ENCODE measurements at regions not wholly inside any gene's neighbourhood (a gene's known extent, or its start where the extent isn't known, plus 50 kb on each side); places are given as distances from the start of the nearest gene placed in this dataset.

GRCh38 chr1:218048828-218049420, 236.2 kb upstream of the RRP15 start:
- Mint-ChIP-seq H3K27ac (no peak overlapping the region), H3K27me3 (no peaks in the 10 kb centered on the region), H3K9me3 (ENCODE audit: low read depth) (no peaks in the 10 kb centered on the region), H3K36me3 (no peaks in the 10 kb centered on the region), H3K4me1 (no peaks in the 10 kb centered on the region), H3K4me3 (no peak overlapping the region)
- ATAC-seq (no peak), DNase-seq (no peak)
- CTCF ChIA-PET, result no interaction called here

GRCh38 chr1:218049641-218050040, 235.5 kb upstream of the RRP15 start:
- Mint-ChIP-seq H3K4me1 (no peaks in the 10 kb centered on the region), H3K9me3 (ENCODE audit: low read depth) (no peaks in the 10 kb centered on the region), H3K4me3 (no peak overlapping the region), H3K27ac (no peak overlapping the region), H3K36me3 (no peaks in the 10 kb centered on the region), H3K27me3 (no peaks in the 10 kb centered on the region)
- ATAC-seq, result no peak
- CTCF ChIA-PET, result interaction anchor here (0.9 kb wide), 1 partner anchor 12 kb away, joined by 3 read pairs; no protein-coding TSS in a partner anchor
- DNase-seq, result no peak

- DNase-seq (no peak), ATAC-seq (no peak)
- H3K36me3 Mint-ChIP-seq, result no peaks in the 10 kb centered on the region
- H3K27ac Mint-ChIP-seq, result no peak overlapping the region
- CTCF ChIA-PET, result no interaction called here
- H3K9me3 Mint-ChIP-seq (ENCODE audit: low read depth), result no peaks in the 10 kb centered on the region
- H3K4me3 Mint-ChIP-seq, result no peak overlapping the region
- no peaks in the 10 kb centered on the region for H3K4me1 Mint-ChIP-seq
- no peaks in the 10 kb centered on the region for H3K27me3 Mint-ChIP-seq
These were observed 226.4 kb upstream of the RRP15 start for GRCh38 chr1:218058730-218059129.

- Mint-ChIP-seq H3K36me3 (no peaks in the 10 kb centered on the region), H3K27me3 (no peaks in the 10 kb centered on the region), H3K9me3 (ENCODE audit: low read depth) (peaks cover 3% of the 10 kb centered on the region), H3K27ac (no peak overlapping the region), H3K4me1 (no peaks in the 10 kb centered on the region), H3K4me3 (no peak overlapping the region)
- ATAC-seq (no peak), DNase-seq (no peak)
- CTCF ChIA-PET, result no interaction called here
These were observed 220.7 kb upstream of the RRP15 start for GRCh38 chr1:218064426-218064825.

- no peaks in the 10 kb centered on the region for H3K36me3 Mint-ChIP-seq
- no peak overlapping the region for H3K4me3 Mint-ChIP-seq
- H3K4me1 Mint-ChIP-seq, result no peaks in the 10 kb centered on the region
- no peaks in the 10 kb centered on the region for H3K27me3 Mint-ChIP-seq
- DNase-seq (no peak), ATAC-seq (no peak)
- no peak overlapping the region for H3K27ac Mint-ChIP-seq
- CTCF ChIA-PET, result no interaction called here
- H3K9me3 Mint-ChIP-seq (ENCODE audit: low read depth), result peaks cover 3% of the 10 kb centered on the region
These were observed 218.8 kb upstream of the RRP15 start for GRCh38 chr1:218066332-218066731.

GRCh38 chr1:218068241-218068640, 216.9 kb upstream of the RRP15 start:
- CTCF ChIA-PET, result no interaction called here
- ATAC-seq, result no peak
- Mint-ChIP-seq H3K4me1 (no peaks in the 10 kb centered on the region), H3K9me3 (ENCODE audit: low read depth) (peaks cover 3% of the 10 kb centered on the region), H3K4me3 (no peak overlapping the region), H3K27ac (no peak overlapping the region), H3K27me3 (no peaks in the 10 kb centered on the region), H3K36me3 (no peaks in the 10 kb centered on the region)
- DNase-seq, result no peak

GRCh38 chr1:218069180-218069579, 215.9 kb upstream of the RRP15 start:
- CTCF ChIA-PET, result no interaction called here
- Mint-ChIP-seq H3K9me3 (ENCODE audit: low read depth) (peaks cover 3% of the 10 kb centered on the region), H3K4me1 (no peaks in the 10 kb centered on the region), H3K36me3 (no peaks in the 10 kb centered on the region), H3K4me3 (no peak overlapping the region), H3K27ac (no peak overlapping the region), H3K27me3 (no peaks in the 10 kb centered on the region)
- DNase-seq, result no peak
- no peak for ATAC-seq

- no peak for ATAC-seq
- Mint-ChIP-seq H3K36me3 (no peaks in the 10 kb centered on the region), H3K27me3 (no peaks in the 10 kb centered on the region), H3K4me3 (no peak overlapping the region), H3K4me1 (no peaks in the 10 kb centered on the region), H3K27ac (no peak overlapping the region), H3K9me3 (ENCODE audit: low read depth) (peaks cover 4% of the 10 kb centered on the region)
- CTCF ChIA-PET, result no interaction called here
- no peak for DNase-seq
These were observed 212.0 kb upstream of the RRP15 start for GRCh38 chr1:218073062-218073461.

- H3K9me3 Mint-ChIP-seq (ENCODE audit: low read depth), result peaks cover 9% of the 10 kb centered on the region
- H3K27ac Mint-ChIP-seq, result no peak overlapping the region
- H3K36me3 Mint-ChIP-seq, result no peaks in the 10 kb centered on the region
- no peak overlapping the region for H3K4me3 Mint-ChIP-seq
- CTCF ChIA-PET, result no interaction called here
- no peaks in the 10 kb centered on the region for H3K27me3 Mint-ChIP-seq
- ATAC-seq (no peak), DNase-seq (no peak)
- H3K4me1 Mint-ChIP-seq, result no peaks in the 10 kb centered on the region
These were observed 206.2 kb upstream of the RRP15 start for GRCh38 chr1:218078916-218079315.

GRCh38 chr1:218079347-218079746, 205.7 kb upstream of the RRP15 start:
- no peak overlapping the region for H3K4me3 Mint-ChIP-seq
- ATAC-seq (no peak), DNase-seq (no peak)
- no peaks in the 10 kb centered on the region for H3K4me1 Mint-ChIP-seq
- H3K36me3 Mint-ChIP-seq, result no peaks in the 10 kb centered on the region
- H3K27ac Mint-ChIP-seq, result no peak overlapping the region
- CTCF ChIA-PET, result no interaction called here
- peaks cover 9% of the 10 kb centered on the region for H3K9me3 Mint-ChIP-seq (ENCODE audit: low read depth)
- no peaks in the 10 kb centered on the region for H3K27me3 Mint-ChIP-seq

- CTCF ChIA-PET, result no interaction called here
- Mint-ChIP-seq H3K36me3 (no peaks in the 10 kb centered on the region), H3K27me3 (no peaks in the 10 kb centered on the region), H3K4me1 (no peaks in the 10 kb centered on the region), H3K27ac (no peak overlapping the region), H3K4me3 (no peak overlapping the region), H3K9me3 (ENCODE audit: low read depth) (peaks cover 9% of the 10 kb centered on the region)
- no peak for DNase-seq
- no peak for ATAC-seq
These were observed 205.3 kb upstream of the RRP15 start for GRCh38 chr1:218079820-218080219.

- H3K27ac Mint-ChIP-seq, result no peak overlapping the region
- H3K4me3 Mint-ChIP-seq, result no peak overlapping the region
- H3K9me3 Mint-ChIP-seq (ENCODE audit: low read depth), result peaks cover 9% of the 10 kb centered on the region
- no peak for DNase-seq
- no peaks in the 10 kb centered on the region for H3K4me1 Mint-ChIP-seq
- no peaks in the 10 kb centered on the region for H3K36me3 Mint-ChIP-seq
- no peak for ATAC-seq
- CTCF ChIA-PET, result no interaction called here
- H3K27me3 Mint-ChIP-seq, result no peaks in the 10 kb centered on the region
These were observed 204.2 kb upstream of the RRP15 start for GRCh38 chr1:218080863-218081262.

- Mint-ChIP-seq H3K9me3 (ENCODE audit: low read depth) (peaks cover 8% of the 10 kb centered on the region), H3K36me3 (no peaks in the 10 kb centered on the region), H3K27ac (no peak overlapping the region), H3K4me3 (no peak overlapping the region), H3K4me1 (no peaks in the 10 kb centered on the region), H3K27me3 (no peaks in the 10 kb centered on the region)
- DNase-seq (no peak), ATAC-seq (no peak)
- CTCF ChIA-PET, result no interaction called here
These were observed 203.7 kb upstream of the RRP15 start for GRCh38 chr1:218081358-218081757.

GRCh38 chr1:218090459-218090858, 194.6 kb upstream of the RRP15 start:
- H3K9me3 Mint-ChIP-seq (ENCODE audit: low read depth), result no peaks in the 10 kb centered on the region
- no peak overlapping the region for H3K27ac Mint-ChIP-seq
- ATAC-seq, result no peak

GRCh38 chr1:218101409-218101808, 183.7 kb upstream of the RRP15 start:
- Mint-ChIP-seq H3K27ac (no peak overlapping the region), H3K36me3 (no peaks in the 10 kb centered on the region), H3K4me3 (no peak overlapping the region), H3K4me1 (no peaks in the 10 kb centered on the region), H3K27me3 (no peaks in the 10 kb centered on the region), H3K9me3 (ENCODE audit: low read depth) (peaks cover 8% of the 10 kb centered on the region)
- CTCF ChIA-PET, result no interaction called here
- DNase-seq, result no peak
- no peak for ATAC-seq

More at GRCh38 chr1:218090459-218090858, 194.6 kb upstream of the RRP15 start:
- DNase-seq, result no peak
- no peaks in the 10 kb centered on the region for H3K36me3 Mint-ChIP-seq
- H3K27me3 Mint-ChIP-seq, result no peaks in the 10 kb centered on the region
- CTCF ChIA-PET, result no interaction called here
- no peak overlapping the region for H3K4me3 Mint-ChIP-seq
- no peaks in the 10 kb centered on the region for H3K4me1 Mint-ChIP-seq

Data from activated CD8-positive, alpha-beta memory T cell treated with anti-CD3 and anti-CD28 coated beads, Interleukin-2, amount 10 ng/mL, durations not matched to agents 7 days and 5 days (primary cell).